ENCODE measurements at regions not wholly inside any gene's neighbourhood (a gene's known extent, or its start where the extent isn't known, plus 50 kb on each side); places are given as distances from the start of the nearest gene placed in this dataset.

DNA sequence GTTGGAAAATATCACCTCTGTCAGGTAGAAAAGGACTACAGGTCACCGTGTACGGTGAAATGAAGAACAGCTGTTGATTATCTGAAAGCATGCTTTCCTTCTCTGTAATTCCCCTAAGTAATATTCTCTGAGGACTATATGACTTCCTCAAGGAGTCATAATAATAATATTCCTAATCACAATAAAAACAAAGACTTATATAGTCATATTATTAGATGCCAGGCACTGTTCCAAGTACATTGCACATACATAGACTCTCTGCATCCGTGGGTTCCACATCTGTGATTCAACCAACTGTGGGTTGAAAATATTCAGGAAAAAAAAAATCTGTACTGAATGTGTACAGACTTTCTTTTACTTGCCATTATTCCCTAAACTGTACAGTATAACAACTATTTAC is 512.4 kb upstream of the ID2 start:
- intact Hi-C loops (cut with micrococcal nuclease), result loop anchor here (5.0 kb wide), 1 partner anchor 133 kb away; no protein-coding TSS in a partner anchor
- Mint-ChIP-seq H3K4me1 (ENCODE audit: low read depth) (peaks cover 10% of the 10 kb centered on the region), H3K9me3 (no peaks in the 10 kb centered on the region), H3K27me3 (ENCODE audit: low read depth) (peaks cover 1% of the 10 kb centered on the region), H3K27ac (no peak overlapping the region), H3K4me3 (no peak overlapping the region), H3K36me3 (ENCODE audit: low read depth) (no peaks in the 10 kb centered on the region)
- CTCF ChIA-PET, result no interaction called here
- no peak for DNase-seq

DNA sequence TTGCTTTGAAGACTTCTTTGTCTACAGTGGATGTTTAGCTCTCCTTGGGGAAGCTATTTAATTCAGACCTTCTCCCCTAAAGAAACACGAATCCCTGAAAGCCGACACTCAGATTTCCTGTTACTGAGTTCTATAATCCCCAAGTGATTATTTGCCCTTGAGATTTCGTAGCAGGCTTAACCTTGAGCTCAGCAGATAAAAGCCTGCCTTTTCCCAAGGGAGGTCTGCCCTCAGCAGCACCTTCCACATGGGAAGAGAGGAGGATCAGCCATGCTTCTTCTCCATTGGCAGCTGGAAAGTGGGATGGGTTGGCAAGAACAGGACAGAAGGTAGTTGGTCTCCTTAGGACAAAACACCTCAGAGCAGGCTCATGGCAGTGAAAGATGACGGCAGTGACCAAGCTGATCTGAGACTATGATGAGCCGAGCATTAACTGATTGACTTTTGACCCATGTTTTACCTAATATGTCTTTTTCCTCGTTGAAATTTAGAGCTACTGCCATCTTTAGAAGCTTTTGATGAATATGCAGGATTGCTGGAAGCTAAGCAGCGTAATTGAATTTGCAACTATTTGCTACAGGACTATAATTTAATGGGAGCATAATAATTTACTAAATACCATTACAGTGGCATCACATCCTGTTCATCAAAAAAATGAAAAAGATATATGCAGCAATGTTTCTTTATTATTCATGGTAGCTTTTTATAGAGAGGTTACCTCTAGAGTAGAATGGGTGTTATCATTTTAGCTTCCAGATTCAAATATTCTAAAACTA is 511.1 kb upstream of the ID2 start:
- DNase-seq, result no peak
- no peak overlapping the region for H3K4me3 Mint-ChIP-seq
- intact Hi-C loops (cut with micrococcal nuclease), result no loop called here
- CTCF ChIA-PET, result interaction anchor here (0.7 kb wide), 1 partner anchor 74 kb away, joined by 3 read pairs; no protein-coding TSS in a partner anchor
- H3K9me3 Mint-ChIP-seq, result peaks cover 2% of the 10 kb centered on the region
- peaks cover 3% of the 10 kb centered on the region for H3K27me3 Mint-ChIP-seq (ENCODE audit: low read depth)
- peaks cover 10% of the 10 kb centered on the region for H3K4me1 Mint-ChIP-seq (ENCODE audit: low read depth)
- no peaks in the 10 kb centered on the region for H3K36me3 Mint-ChIP-seq (ENCODE audit: low read depth)
- no peak overlapping the region for H3K27ac Mint-ChIP-seq

DNA sequence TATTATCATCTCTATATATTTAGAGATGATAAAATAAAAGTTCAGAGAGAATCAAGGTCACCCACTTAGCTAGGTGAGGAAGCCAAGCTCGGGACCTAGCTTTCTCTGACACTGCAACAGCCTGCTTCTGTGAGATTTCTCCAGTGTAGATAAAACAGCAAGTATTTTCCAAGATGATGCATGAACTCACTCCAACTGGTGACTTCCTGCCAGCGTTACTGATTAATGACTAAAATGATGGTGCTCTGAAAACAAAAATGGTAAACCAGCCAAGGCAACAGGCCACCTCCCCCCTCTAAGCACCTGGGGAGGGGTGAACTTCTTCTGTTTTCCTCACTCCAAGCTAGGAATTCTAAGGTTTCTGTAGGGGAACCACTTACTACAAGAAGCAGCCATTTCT is 510.2 kb upstream of the ID2 start:
- Mint-ChIP-seq H3K4me3 (no peak overlapping the region), H3K27me3 (ENCODE audit: low read depth) (peaks cover 4% of the 10 kb centered on the region), H3K4me1 (ENCODE audit: low read depth) (peaks cover 10% of the 10 kb centered on the region), H3K36me3 (ENCODE audit: low read depth) (no peaks in the 10 kb centered on the region), H3K9me3 (peaks cover 2% of the 10 kb centered on the region), H3K27ac (no peak overlapping the region)
- intact Hi-C loops (cut with micrococcal nuclease), result no loop called here
- CTCF ChIA-PET, result interaction anchor here (0.7 kb wide), 1 partner anchor 74 kb away, joined by 3 read pairs; no protein-coding TSS in a partner anchor
- DNase-seq, result no peak

DNA sequence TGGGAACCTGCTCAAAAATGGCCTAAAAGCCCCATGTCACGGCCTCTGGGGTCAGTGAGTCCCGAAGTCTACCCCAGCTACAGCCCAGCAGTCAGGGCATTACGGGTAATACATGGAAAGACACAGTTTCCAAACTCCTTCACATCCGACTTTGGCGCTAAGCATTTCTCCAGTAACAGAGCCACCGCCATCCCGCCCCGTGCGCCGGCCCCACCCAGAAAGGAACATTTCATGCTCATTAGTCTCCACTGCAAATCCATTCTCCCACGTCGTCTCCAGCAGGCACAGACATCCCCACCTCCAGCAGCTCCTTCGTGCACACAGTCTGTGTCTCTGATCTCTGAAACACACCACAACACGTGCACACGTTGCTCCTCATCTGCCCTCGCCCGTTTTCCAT is 509.2 kb upstream of the ID2 start:
- CTCF ChIA-PET, result interaction anchor here (0.7 kb wide), 1 partner anchor 357 kb away, joined by 3 read pairs; no protein-coding TSS in a partner anchor
- intact Hi-C loops (cut with micrococcal nuclease), result no loop called here
- H3K27me3 Mint-ChIP-seq (ENCODE audit: low read depth), result peaks cover 7% of the 10 kb centered on the region
- peaks cover 2% of the 10 kb centered on the region for H3K9me3 Mint-ChIP-seq
- no peaks in the 10 kb centered on the region for H3K36me3 Mint-ChIP-seq (ENCODE audit: low read depth)
- DNase-seq, result no peak
- H3K4me3 Mint-ChIP-seq, result no peak overlapping the region
- peaks cover 10% of the 10 kb centered on the region for H3K4me1 Mint-ChIP-seq (ENCODE audit: low read depth)
- no peak overlapping the region for H3K27ac Mint-ChIP-seq

DNA sequence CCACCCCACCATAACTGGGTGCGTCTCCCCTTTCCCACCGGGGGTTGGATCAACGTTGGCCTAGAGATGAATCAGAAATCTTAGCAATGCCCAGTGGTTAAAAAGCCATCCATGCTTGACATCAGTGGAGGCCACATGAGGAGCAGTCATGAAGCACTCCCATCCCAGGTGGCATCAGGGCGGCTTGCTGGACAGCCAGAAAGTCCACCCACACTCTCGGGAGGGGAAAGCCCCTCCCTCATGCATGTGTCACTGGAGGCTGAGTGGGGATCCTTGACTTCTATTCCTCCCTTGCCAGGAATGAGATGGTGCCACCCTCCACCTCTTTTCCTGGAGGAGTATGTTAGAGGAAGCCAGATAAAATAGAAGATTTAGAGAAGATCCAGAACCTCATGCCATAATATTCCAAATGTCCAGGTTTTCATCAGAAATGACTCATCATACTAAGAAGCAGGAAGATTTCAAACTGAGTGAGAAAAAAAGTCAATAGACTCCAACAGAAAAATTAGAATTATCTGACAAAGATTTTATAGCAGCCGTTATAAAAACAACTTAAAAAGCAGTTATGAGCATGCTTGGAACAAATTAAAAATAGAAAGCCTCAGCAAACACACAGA is 507.1 kb upstream of the ID2 start:
- Mint-ChIP-seq H3K27me3 (ENCODE audit: low read depth) (peaks cover 5% of the 10 kb centered on the region), H3K9me3 (peaks cover 3% of the 10 kb centered on the region), H3K4me1 (ENCODE audit: low read depth) (no peaks in the 10 kb centered on the region), H3K36me3 (ENCODE audit: low read depth) (no peaks in the 10 kb centered on the region), H3K27ac (no peak overlapping the region), H3K4me3 (no peak overlapping the region)
- intact Hi-C loops (cut with micrococcal nuclease), result no loop called here
- DNase-seq, result no peak
- CTCF ChIA-PET, result no interaction called here

DNA sequence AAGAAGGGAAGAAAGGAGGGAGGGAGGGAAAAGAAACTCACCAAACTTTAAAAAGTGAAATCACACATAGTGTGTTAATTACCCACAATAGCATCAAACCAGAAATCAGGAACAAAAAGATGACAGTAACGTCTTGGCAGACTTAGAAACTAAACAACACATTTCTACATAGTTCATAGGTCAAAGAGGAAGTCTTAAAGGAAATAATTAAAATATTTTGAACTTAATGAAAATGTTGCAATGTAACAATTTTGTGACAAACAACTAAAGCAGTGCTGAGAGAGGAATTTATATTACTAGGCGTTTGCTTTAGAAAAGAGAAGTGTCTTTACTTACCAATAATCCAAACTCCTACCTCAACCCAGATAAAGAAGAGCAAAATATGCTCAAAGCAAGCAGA is 505.0 kb upstream of the ID2 start:
- H3K4me1 Mint-ChIP-seq (ENCODE audit: low read depth), result no peaks in the 10 kb centered on the region
- peaks cover 15% of the 10 kb centered on the region for H3K9me3 Mint-ChIP-seq
- H3K27ac Mint-ChIP-seq, result no peak overlapping the region
- H3K27me3 Mint-ChIP-seq (ENCODE audit: low read depth), result peaks cover 5% of the 10 kb centered on the region
- intact Hi-C loops (cut with micrococcal nuclease), result no loop called here
- DNase-seq, result no peak
- H3K36me3 Mint-ChIP-seq (ENCODE audit: low read depth), result no peaks in the 10 kb centered on the region
- no peak overlapping the region for H3K4me3 Mint-ChIP-seq
- CTCF ChIA-PET, result no interaction called here

DNA sequence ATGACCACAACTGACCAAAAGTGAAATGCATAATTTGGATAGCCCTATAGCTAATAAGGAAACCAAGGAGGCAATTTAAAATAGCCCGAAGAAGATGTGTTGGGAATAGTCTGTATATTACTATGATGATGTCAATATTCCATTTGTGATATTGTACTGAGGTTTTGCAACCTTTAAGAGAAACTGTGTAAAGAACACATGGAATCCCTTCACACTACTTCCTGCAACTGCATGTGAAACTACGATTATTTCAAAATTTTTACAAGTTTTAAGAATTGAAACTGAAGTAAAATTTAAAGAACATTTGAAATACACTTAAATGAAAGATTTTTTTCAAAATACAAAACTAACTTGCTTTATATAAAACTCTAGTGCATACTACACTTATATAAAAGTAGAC is 504.3 kb upstream of the ID2 start:
- CTCF ChIA-PET, result no interaction called here

DNA sequence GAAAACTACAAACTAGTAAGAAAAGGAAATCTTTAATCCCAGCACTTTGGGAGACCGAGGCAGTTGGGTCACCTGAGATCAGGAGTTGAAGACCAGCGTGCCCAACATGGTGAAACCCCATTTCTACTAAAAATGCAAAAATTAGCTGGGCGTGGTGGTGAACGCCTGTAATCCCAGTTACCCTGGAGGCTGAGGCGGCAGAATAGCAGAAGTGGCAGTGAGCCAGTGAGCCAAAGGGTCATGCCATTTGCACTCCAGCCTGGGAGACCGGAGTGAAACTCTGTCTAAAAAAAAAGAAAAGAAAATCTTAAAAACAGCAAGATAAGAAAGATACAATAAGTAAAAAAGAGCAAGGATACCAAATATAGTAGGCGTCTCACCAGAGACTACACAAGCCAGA is 502.9 kb upstream of the ID2 start:
- no peak for DNase-seq
- Mint-ChIP-seq H3K9me3 (peaks cover 16% of the 10 kb centered on the region), H3K4me1 (ENCODE audit: low read depth) (no peaks in the 10 kb centered on the region), H3K4me3 (no peak overlapping the region), H3K27me3 (ENCODE audit: low read depth) (peaks cover 5% of the 10 kb centered on the region), H3K36me3 (ENCODE audit: low read depth) (no peaks in the 10 kb centered on the region), H3K27ac (no peak overlapping the region)
- intact Hi-C loops (cut with micrococcal nuclease), result no loop called here
- CTCF ChIA-PET, result interaction anchor here (0.6 kb wide), 1 partner anchor 675 kb away, joined by 3 read pairs; no protein-coding TSS in a partner anchor

More for the DNA sequence above, 504.3 kb upstream of the ID2 start:
- Mint-ChIP-seq H3K4me3 (no peak overlapping the region), H3K9me3 (peaks cover 15% of the 10 kb centered on the region), H3K36me3 (ENCODE audit: low read depth) (no peaks in the 10 kb centered on the region), H3K27me3 (ENCODE audit: low read depth) (peaks cover 5% of the 10 kb centered on the region), H3K4me1 (ENCODE audit: low read depth) (no peaks in the 10 kb centered on the region), H3K27ac (no peak overlapping the region)
- no peak for DNase-seq
- intact Hi-C loops (cut with micrococcal nuclease), result no loop called here

DNA sequence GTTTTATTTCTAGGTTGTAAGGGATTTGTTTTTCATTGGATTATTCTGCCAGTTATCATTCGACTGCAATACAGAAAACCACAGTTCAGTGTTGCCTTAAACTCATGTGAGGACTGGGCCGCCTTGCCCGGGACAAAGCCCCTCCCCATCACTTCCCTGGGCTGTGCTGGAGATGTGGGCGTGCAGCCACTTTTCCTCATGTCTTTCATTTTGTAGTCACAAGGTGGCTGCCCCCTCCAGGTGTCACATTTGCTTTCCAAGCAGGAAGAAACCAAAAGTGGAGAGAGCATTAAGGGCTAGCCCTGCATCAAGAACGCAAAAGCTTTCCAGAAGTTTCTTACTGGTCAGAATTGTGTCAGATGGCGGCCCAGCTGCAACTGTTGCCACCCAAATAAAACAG is 492.5 kb upstream of the ID2 start:
- CTCF ChIA-PET, result interaction anchor here (1.0 kb wide), 1 partner anchor 14 kb away, joined by 3 read pairs; no protein-coding TSS in a partner anchor
- no peak overlapping the region for H3K27ac Mint-ChIP-seq
- H3K4me1 Mint-ChIP-seq (ENCODE audit: low read depth), result no peaks in the 10 kb centered on the region
- no peak overlapping the region for H3K4me3 Mint-ChIP-seq
- H3K9me3 Mint-ChIP-seq, result no peaks in the 10 kb centered on the region
- intact Hi-C loops (cut with micrococcal nuclease), result no loop called here
- no peak for DNase-seq
- H3K27me3 Mint-ChIP-seq (ENCODE audit: low read depth), result peaks cover 2% of the 10 kb centered on the region
- no peaks in the 10 kb centered on the region for H3K36me3 Mint-ChIP-seq (ENCODE audit: low read depth)

DNA sequence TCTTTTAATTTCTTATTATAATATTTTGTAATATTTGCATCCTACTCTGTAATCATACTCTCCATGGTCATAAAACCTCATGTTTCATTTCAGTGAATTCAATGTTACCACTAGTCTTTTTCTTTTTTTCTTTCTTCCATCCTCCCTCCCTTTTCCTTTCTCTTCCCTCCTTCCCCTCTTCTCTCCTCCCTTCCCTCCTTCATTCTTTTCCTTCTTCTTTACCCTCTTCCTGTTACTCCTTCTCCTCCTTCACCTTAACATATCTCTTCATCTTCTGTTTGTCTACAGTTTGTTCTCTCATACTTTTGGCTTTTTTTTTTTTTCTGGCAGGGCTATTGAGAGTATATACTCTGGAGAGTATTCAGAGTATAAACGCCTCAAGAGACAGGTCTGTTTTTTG is 491.6 kb upstream of the ID2 start:
- no peaks in the 10 kb centered on the region for H3K4me1 Mint-ChIP-seq (ENCODE audit: low read depth)
- DNase-seq, result no peak
- no peaks in the 10 kb centered on the region for H3K36me3 Mint-ChIP-seq (ENCODE audit: low read depth)
- H3K9me3 Mint-ChIP-seq, result no peaks in the 10 kb centered on the region
- H3K27me3 Mint-ChIP-seq (ENCODE audit: low read depth), result peaks cover 2% of the 10 kb centered on the region
- H3K4me3 Mint-ChIP-seq, result no peak overlapping the region
- CTCF ChIA-PET, result interaction anchor here (0.7 to 1.0 kb wide), 2 partner anchors 13 to 864 kb away, joined by 3 read pairs; no protein-coding TSS in a partner anchor
- H3K27ac Mint-ChIP-seq, result no peak overlapping the region
- intact Hi-C loops (cut with micrococcal nuclease), result no loop called here

DNA sequence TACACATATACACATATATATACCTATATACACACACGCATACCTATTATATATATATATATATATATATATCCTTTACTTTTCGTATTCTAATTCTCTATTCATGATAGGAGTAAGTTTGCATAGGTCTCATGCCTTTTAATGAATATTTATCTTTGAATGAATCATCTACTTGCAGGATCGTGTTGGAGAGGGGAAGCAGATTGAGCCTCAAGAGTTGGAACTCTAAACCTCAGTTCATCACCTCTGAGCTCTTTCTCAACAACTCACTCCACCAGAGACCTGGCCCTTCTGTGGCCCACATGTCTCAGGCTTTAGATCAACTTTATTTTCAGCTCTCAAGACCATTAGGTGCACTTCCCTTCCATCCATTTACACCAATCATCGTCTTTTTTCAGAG is 490.4 kb upstream of the ID2 start:
- intact Hi-C loops (cut with micrococcal nuclease), result no loop called here
- Mint-ChIP-seq H3K4me1 (ENCODE audit: low read depth) (no peaks in the 10 kb centered on the region), H3K4me3 (no peak overlapping the region), H3K36me3 (ENCODE audit: low read depth) (no peaks in the 10 kb centered on the region), H3K9me3 (no peaks in the 10 kb centered on the region), H3K27ac (no peak overlapping the region), H3K27me3 (ENCODE audit: low read depth) (peaks cover 2% of the 10 kb centered on the region)
- no peak for DNase-seq
- CTCF ChIA-PET, result no interaction called here

DNA sequence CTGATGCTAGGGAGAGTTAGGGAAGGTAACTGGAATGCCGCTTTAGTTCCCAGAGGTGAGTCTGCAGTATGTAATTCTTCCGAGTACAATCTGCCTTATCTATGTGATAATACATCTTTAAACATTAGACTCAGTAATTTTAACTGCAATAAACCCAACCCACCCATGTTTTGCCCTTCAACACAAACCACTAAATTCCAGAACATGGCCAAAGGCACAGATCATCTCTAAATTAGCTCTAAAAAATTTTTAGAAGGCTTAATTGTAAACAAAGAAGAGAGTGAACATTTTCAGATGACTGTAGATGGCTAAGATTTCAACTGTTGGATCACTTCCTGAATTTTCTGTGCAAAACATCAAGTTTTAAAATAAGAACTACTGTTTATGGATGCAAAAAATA is 488.7 kb upstream of the ID2 start:
- DNase-seq, result no peak
- no peaks in the 10 kb centered on the region for H3K36me3 Mint-ChIP-seq (ENCODE audit: low read depth)
- H3K27me3 Mint-ChIP-seq (ENCODE audit: low read depth), result peaks cover 2% of the 10 kb centered on the region
- no peaks in the 10 kb centered on the region for H3K9me3 Mint-ChIP-seq
- CTCF ChIA-PET, result no interaction called here
- no peak overlapping the region for H3K27ac Mint-ChIP-seq
- no peak overlapping the region for H3K4me3 Mint-ChIP-seq
- H3K4me1 Mint-ChIP-seq (ENCODE audit: low read depth), result no peaks in the 10 kb centered on the region
- intact Hi-C loops (cut with micrococcal nuclease), result no loop called here

Data from activated naive CD4-positive, alpha-beta T cell treated with anti-CD3 and anti-CD28 coated beads for 36 hours (primary cell).